T-helper 17 cell (primary cell): ENCODE measurements at regions not wholly inside any gene's neighbourhood (a gene's known extent, or its start where the extent isn't known, plus 50 kb on each side); places are given as distances from the start of the nearest gene placed in this dataset.

ENCODE experiments used
- ATAC-seq: fragments of 150-1000 bp; cut with Tn5 transposase; 2 replicates; pipeline ENCODE4 v1.10.0; 2021; ENCODE audit warnings: mild to moderate bottlenecking, moderate library complexity
- DNase-seq, 3 donors: peaks; one replicate each; pipeline versions ENCODE4 v3.0.0 to v3.0.0-alpha.2; 2020 to 2021
- H3K9me3 ChIP-seq: one replicate; pipeline ENCODE4 v1.7.0; 2013; ENCODE audit warnings: low read length, mild to moderate bottlenecking; ENCODE audit not compliant: control insufficient read depth, poor library complexity, severe bottlenecking
- H3K27ac Mint-ChIP-seq: one replicate; pipeline ENCODE4 v1.8.0; 2022; ENCODE audit warnings: mild to moderate bottlenecking, moderate library complexity, mixed read lengths
- H3K27me3 Mint-ChIP-seq: one replicate; pipeline ENCODE4 v1.8.0; 2022; ENCODE audit warnings: mixed read lengths
- H3K36me3 Mint-ChIP-seq: one replicate; pipeline ENCODE4 v1.8.0; 2022; ENCODE audit warnings: low read depth, mixed read lengths
- H3K4me1 Mint-ChIP-seq: one replicate; pipeline ENCODE4 v1.8.0; 2022; ENCODE audit warnings: mild to moderate bottlenecking, mixed read lengths
- H3K4me3 Mint-ChIP-seq: one replicate; pipeline ENCODE4 v1.8.0; 2022; ENCODE audit warnings: mild to moderate bottlenecking, moderate library complexity, mixed read lengths

DNA sequence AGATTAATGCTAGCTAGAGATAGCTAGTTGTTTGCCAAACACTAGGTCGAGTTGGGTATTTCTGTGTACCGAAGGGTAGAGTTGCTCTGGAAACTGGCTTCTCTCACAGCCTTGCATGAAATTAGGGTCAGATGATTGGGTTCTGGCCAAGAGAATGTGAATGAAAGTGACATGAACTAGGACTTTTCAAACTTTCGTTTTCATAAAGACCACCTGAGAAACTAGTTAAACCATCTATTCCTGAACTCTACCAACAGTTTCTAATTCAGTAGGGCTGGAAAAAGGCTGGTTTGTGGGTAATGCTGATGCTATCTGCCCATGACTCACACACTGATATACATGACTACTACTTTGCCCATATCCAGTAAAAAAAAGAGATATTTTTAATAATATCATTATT is 157.6 kb downstream of the GASK1B start:
- ATAC-seq (no peak), DNase-seq (no peak)
- no peaks in the 10 kb centered on the region for H3K9me3 ChIP-seq
- Mint-ChIP-seq H3K4me3 (no peak overlapping the region), H3K27me3 (peaks cover 5% of the 10 kb centered on the region), H3K27ac (no peak overlapping the region), H3K4me1 (peaks cover 2% of the 10 kb centered on the region), H3K36me3 (no peaks in the 10 kb centered on the region)

DNA sequence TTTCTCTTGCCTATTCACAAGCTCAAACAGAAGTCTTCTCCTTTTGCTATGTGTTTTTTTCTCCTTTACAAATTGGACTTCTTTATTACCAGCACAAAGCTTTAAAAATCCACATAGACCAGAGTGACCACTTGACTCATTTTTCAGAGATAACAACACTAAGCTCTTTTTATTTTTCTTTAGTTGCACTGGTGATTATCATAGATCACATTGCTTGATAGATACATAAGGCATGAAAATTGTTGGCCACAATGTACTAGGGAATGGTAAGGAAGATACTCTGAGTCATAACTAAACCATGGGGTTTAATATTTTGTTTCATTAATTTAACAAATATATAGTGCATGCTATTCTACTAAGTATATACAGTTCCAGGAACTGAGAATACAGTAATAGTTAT is 159.0 kb downstream of the GASK1B start:
- no peak overlapping the region for H3K4me3 Mint-ChIP-seq
- H3K27ac Mint-ChIP-seq: no peak overlapping the region
- H3K36me3 Mint-ChIP-seq: no peaks in the 10 kb centered on the region
- DNase-seq (no peak), ATAC-seq (no peak)
- no peaks in the 10 kb centered on the region for H3K9me3 ChIP-seq
- H3K4me1 Mint-ChIP-seq: peaks cover 2% of the 10 kb centered on the region
- H3K27me3 Mint-ChIP-seq: peaks cover 9% of the 10 kb centered on the region

DNA sequence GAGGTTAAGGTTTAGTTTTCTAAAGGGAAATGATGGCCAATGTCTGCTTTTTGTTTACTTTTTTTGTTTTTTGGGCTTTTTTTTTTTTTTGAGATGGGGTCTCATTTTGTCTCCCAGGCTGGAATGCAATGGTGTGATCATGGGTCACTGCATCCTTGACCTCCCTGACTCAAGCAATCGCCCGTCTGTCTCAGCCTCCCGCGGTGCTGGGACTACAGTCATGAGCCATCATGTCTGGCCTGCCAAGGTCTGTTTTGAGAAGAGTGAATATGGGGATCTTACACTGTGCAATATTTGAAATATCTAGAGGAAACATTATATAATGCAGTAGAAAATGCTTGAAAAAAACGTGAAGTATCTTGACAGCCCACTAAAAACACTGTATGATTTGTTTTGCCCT is 162.5 kb downstream of the GASK1B start:
- H3K36me3 Mint-ChIP-seq: no peaks in the 10 kb centered on the region
- peaks cover 2% of the 10 kb centered on the region for H3K4me1 Mint-ChIP-seq
- H3K27ac Mint-ChIP-seq: no peak overlapping the region
- H3K4me3 Mint-ChIP-seq: no peak overlapping the region
- DNase-seq: no peak
- H3K9me3 ChIP-seq: no peaks in the 10 kb centered on the region
- no peak for ATAC-seq
- peaks cover 12% of the 10 kb centered on the region for H3K27me3 Mint-ChIP-seq

DNA sequence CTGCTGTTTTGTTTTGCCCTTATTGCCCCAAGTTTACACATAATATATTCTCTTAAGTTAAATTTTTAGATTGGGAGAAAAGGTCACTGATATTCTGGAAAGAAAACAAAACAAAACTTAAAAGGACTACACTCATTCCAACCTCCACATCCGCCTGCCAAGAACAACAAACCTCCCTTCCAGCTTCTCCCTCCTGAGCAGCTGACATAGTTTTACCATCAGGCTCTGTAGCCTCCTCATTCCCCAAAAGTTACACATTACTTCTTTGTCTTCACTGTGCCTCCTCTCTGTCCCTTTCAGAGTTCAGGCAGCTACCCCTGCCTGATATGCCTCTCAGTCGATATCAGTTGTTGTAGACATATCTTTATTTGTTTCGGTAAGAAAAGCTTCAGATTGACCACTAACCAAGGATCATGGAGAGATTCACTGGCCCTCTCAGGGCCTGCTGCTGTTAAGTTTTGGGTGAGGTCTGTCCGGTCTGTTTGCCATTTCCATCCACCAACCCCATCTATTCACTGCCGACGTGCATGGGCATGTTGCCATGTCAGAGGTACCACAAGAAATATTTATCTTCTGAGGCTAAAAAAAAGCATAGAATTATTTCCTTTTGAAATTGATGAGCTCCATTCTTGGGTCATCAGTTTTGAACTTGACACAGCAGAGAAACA is 164.1 kb downstream of the GASK1B start:
- ATAC-seq (no peak), DNase-seq (no peak)
- Mint-ChIP-seq H3K4me3 (no peak overlapping the region), H3K27me3 (peaks cover 12% of the 10 kb centered on the region), H3K4me1 (peaks cover 2% of the 10 kb centered on the region), H3K27ac (no peak overlapping the region), H3K36me3 (no peaks in the 10 kb centered on the region)
- H3K9me3 ChIP-seq: no peaks in the 10 kb centered on the region

DNA sequence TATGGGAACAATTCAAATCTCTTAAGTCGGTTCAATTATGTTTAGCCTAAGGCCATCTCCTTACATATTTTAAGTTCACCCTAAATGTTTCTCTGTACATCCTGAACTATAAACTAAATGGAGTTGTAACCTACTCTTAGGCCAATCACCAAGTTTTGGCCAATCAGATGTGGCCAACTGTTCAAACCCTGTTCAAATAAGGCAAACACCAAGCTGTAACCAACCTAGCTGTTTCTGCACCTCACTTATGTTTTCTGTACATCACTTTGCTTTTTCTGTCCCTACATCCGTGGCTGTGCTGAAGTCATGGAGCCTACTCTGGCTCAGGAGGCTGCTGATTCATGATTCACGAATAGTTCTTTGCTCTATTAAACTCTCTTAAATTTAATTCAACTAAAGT is 165.3 kb downstream of the GASK1B start:
- H3K27ac Mint-ChIP-seq: no peak overlapping the region
- no peak overlapping the region for H3K4me3 Mint-ChIP-seq
- no peaks in the 10 kb centered on the region for H3K9me3 ChIP-seq
- peaks cover 7% of the 10 kb centered on the region for H3K27me3 Mint-ChIP-seq
- no peaks in the 10 kb centered on the region for H3K36me3 Mint-ChIP-seq
- H3K4me1 Mint-ChIP-seq: no peaks in the 10 kb centered on the region
- DNase-seq: no peak
- no peak for ATAC-seq

DNA sequence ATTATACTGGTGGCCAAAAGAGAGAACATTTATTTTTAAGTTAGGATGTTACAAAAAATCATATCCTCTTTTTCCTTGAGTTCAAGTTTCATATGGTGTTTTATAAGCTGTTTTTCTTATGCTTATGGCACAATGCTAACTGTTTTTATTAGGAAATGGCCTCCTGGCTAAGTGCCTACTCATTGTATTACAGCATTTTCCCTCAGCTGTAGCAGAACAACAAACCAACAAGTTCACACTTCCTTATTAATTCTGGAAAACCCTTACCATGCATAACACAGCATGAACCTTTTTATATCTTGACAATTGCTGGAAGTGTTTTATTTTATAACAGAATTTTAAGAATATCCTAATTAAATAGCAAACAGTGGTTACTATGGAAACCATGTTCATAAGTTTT is 165.8 kb downstream of the GASK1B start:
- DNase-seq (no peak), ATAC-seq (no peak)
- Mint-ChIP-seq H3K36me3 (no peaks in the 10 kb centered on the region), H3K4me1 (peaks cover 3% of the 10 kb centered on the region), H3K4me3 (no peak overlapping the region), H3K27me3 (peaks cover 7% of the 10 kb centered on the region), H3K27ac (no peak overlapping the region)
- no peaks in the 10 kb centered on the region for H3K9me3 ChIP-seq

DNA sequence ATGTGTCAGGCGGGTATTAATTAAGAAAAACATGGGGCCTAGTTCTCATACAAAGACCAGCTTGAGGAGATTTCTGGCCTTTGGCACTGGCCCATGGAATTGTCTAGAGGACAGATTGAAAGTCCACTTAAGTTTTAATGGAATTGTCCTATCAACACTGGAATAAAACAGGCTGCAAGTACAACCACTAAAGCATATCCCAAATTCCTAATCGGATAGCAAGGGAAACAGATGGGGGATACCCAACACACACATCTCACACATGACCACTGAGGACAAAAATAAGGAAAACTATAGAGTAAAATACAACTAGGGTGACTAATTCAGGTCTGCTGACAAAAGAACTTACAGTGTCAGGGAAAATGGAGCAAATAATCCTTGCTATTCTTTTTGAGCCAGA is 167.8 kb downstream of the GASK1B start:
- Mint-ChIP-seq H3K27ac (no peak overlapping the region), H3K36me3 (no peaks in the 10 kb centered on the region), H3K4me3 (no peak overlapping the region), H3K27me3 (peaks cover 18% of the 10 kb centered on the region), H3K4me1 (peaks cover 11% of the 10 kb centered on the region)
- no peaks in the 10 kb centered on the region for H3K9me3 ChIP-seq
- no peak for ATAC-seq
- no peak for DNase-seq

DNA sequence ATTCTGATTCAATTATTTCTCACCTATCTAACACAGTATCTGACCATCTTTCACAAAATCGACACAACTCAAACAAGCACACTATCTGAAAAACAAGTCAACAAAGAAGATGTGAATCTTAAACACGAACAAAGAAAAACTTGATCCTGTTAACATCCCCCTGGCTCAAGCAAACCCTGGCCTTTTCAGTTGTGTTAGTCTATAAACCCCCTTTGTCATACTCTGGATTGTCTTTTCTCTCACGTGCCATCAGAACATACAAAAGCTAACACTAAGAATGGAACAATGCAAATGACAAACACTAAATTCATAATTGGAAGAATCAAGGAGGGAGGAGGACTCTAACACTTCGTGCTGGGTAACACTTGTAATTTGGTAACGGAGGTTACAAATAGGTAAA is 168.7 kb downstream of the GASK1B start:
- ATAC-seq (no peak), DNase-seq (no peak)
- Mint-ChIP-seq H3K4me3 (no peak overlapping the region), H3K27ac (no peak overlapping the region), H3K27me3 (peaks cover 18% of the 10 kb centered on the region), H3K36me3 (no peaks in the 10 kb centered on the region), H3K4me1 (peaks cover 12% of the 10 kb centered on the region)
- H3K9me3 ChIP-seq: no peaks in the 10 kb centered on the region

DNA sequence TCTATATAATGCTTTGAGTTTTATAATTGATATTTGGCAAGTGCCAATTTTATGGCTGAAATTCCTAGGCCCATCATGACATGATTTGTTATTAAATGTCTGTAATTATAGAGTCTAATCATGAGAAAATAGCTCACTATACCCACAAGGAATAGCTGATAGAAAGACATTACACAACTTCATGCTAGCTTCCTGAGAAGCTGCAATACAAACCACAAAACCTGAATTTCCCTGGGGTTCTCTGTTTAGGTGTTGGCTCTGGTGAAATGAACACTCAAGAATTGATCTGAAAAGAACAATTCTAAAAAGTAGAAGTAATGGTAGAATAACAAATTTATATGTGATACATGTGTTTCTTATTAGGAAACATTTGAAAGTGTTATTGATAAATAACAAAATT is 169.6 kb downstream of the GASK1B start:
- H3K9me3 ChIP-seq: no peaks in the 10 kb centered on the region
- DNase-seq (no peak), ATAC-seq (no peak)
- H3K27me3 Mint-ChIP-seq: peaks cover 19% of the 10 kb centered on the region
- H3K4me3 Mint-ChIP-seq: no peak overlapping the region
- no peak overlapping the region for H3K27ac Mint-ChIP-seq
- peaks cover 12% of the 10 kb centered on the region for H3K4me1 Mint-ChIP-seq
- no peaks in the 10 kb centered on the region for H3K36me3 Mint-ChIP-seq

DNA sequence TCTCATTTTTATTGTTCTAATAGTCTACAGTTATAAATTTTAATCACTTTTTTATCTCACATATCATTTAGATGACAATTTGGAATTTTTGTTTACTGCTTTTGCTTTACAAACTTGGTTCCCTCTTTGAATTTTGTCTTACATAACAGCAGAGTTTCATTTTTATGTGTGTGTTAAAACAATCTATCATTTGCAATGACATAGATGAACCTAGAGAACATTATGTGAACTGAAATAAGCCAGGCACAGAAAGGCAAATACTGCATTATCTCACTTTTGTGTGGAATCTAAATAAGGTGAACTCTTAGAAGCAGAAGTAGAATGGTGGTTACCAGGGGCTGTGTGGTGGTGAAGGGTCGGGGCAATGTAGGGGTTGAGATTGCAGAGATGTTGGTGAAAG is 170.7 kb downstream of the GASK1B start:
- no peaks in the 10 kb centered on the region for H3K9me3 ChIP-seq
- Mint-ChIP-seq H3K36me3 (no peaks in the 10 kb centered on the region), H3K4me1 (peaks cover 12% of the 10 kb centered on the region), H3K4me3 (no peak overlapping the region), H3K27ac (no peak overlapping the region), H3K27me3 (peaks cover 20% of the 10 kb centered on the region)
- ATAC-seq (no peak), DNase-seq (no peak)

DNA sequence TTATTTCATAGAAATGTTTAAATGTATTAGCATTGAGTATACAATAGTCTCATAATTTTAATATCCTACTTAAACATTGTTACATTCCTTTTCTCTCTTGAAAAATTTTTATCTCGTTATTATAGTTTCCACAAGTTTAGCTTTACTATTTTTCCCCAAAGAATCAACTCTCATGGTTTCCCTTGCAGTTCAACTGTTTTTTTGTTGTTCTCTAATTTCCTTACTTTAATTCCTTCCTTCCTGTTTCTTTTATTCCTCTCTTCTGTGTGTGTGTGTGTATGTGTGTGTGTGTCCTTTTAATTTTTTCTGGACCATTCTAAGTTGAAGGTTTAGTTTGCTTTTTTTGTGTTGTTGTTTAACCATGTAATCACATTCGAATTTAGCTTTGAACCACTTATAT is 171.1 kb downstream of the GASK1B start:
- no peak overlapping the region for H3K4me3 Mint-ChIP-seq
- peaks cover 12% of the 10 kb centered on the region for H3K4me1 Mint-ChIP-seq
- no peaks in the 10 kb centered on the region for H3K9me3 ChIP-seq
- no peaks in the 10 kb centered on the region for H3K36me3 Mint-ChIP-seq
- peaks cover 20% of the 10 kb centered on the region for H3K27me3 Mint-ChIP-seq
- no peak overlapping the region for H3K27ac Mint-ChIP-seq
- no peak for ATAC-seq
- no peak for DNase-seq

DNA sequence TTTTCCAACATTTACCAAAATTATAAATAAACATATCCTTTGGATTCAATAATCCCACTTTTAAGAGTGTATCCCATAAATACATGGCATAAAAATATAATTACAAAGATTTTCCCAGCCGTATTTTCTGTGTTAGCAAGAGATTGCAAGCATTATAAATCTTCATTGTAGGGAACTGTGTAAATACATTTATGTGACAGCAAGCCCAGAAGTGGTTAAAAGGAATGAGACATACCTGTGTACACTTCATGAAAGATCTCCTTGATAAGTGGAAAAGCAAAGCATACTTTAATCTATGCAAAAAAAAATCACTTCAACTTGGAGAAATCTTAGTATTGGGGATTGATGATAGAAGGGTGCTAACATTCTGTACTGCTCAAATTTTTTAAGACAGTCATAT is 173.1 kb downstream of the GASK1B start:
- H3K27ac Mint-ChIP-seq: no peak overlapping the region
- DNase-seq (no peak), ATAC-seq (no peak)

DNA sequence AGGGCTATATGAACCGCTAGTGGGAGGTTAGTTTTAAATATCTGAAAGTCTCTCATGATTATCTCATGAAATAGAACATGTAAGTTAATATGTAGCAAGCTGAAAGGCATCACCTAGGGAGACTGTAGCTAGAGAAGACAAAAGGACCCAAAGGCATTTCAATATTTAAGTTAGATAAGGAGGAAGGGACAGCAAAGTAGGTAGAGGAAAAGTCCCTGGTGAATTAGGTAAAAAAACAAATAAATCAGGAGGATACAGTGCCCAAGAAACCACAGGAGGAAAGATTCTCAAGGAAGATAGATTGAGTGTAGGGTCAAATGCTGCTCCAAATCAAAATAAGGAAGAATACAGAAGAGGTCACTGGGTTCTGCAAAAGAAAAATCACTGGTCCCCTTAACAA is 175.5 kb downstream of the GASK1B start:
- DNase-seq (no peak), ATAC-seq (no peak)
- no peaks in the 10 kb centered on the region for H3K9me3 ChIP-seq
- Mint-ChIP-seq H3K27me3 (peaks cover 20% of the 10 kb centered on the region), H3K27ac (no peak overlapping the region), H3K4me1 (peaks cover 11% of the 10 kb centered on the region), H3K36me3 (no peaks in the 10 kb centered on the region), H3K4me3 (no peak overlapping the region)

More for the DNA sequence above, 173.1 kb downstream of the GASK1B start:
- Mint-ChIP-seq H3K27me3 (peaks cover 20% of the 10 kb centered on the region), H3K4me3 (no peak overlapping the region), H3K4me1 (peaks cover 12% of the 10 kb centered on the region), H3K36me3 (no peaks in the 10 kb centered on the region)
- no peaks in the 10 kb centered on the region for H3K9me3 ChIP-seq
